GM23248 (cell line): ENCODE measurements at regions not wholly inside any gene's neighbourhood (a gene's known extent, or its start where the extent isn't known, plus 50 kb on each side); places are given as distances from the start of the nearest gene placed in this dataset.

Experiments used
- DNase-seq: peaks from one replicate; pipeline ENCODE4 v3.0.0-alpha.2; 2015
- H2AFZ ChIP-seq: fragments of 200-600 bp; sonication (generic); 2 replicates; pipeline ENCODE4 v1.6.1; 2016; ENCODE audit warnings: antibody characterized with exemption
- H3F3A ChIP-seq: fragments of 200-600 bp; sonication (generic); 2 replicates; pipeline ENCODE4 v1.6.1; 2016; ENCODE audit warnings: mild to moderate bottlenecking, antibody characterized with exemption, mixed run types; ENCODE audit not compliant: insufficient read depth
- H3K27ac ChIP-seq: fragments of 200-600 bp; sonication (generic); 2 replicates; pipeline ENCODE4 v1.5.1; 2016; ENCODE audit warnings: mild to moderate bottlenecking
- H3K27me3 ChIP-seq: fragments of 200-600 bp; sonication (generic); replicated peaks from 2 replicates; pipeline ENCODE4 v1.6.1; 2016; ENCODE audit warnings: mild to moderate bottlenecking; ENCODE audit not compliant: insufficient read depth
- H3K36me3 ChIP-seq: fragments of 200-600 bp; sonication (generic); 2 replicates; pipeline ENCODE4 v1.6.1; 2016; ENCODE audit warnings: low read depth, mild to moderate bottlenecking
- H3K4me1 ChIP-seq: fragments of 200-600 bp; sonication (generic); 2 replicates; pipeline ENCODE4 v1.6.1; 2016; ENCODE audit warnings: mild to moderate bottlenecking; ENCODE audit not compliant: insufficient read depth
- H3K4me2 ChIP-seq: fragments of 200-600 bp; sonication (generic); one replicate; pipeline ENCODE4 v1.6.1; 2016; ENCODE audit warnings: mild to moderate bottlenecking; ENCODE audit not compliant: unreplicated experiment
- H3K4me3 ChIP-seq: fragments of 200-600 bp; sonication (generic); 2 replicates; pipeline ENCODE4 v1.5.1; 2016; ENCODE audit warnings: mild to moderate bottlenecking
- H3K79me2 ChIP-seq: fragments of 200-600 bp; sonication (generic); 2 replicates; pipeline ENCODE4 v1.6.1; 2016; ENCODE audit warnings: mild to moderate bottlenecking; ENCODE audit not compliant: insufficient read depth
- H3K9ac ChIP-seq: fragments of 200-600 bp; sonication (generic); 2 replicates; pipeline ENCODE4 v1.6.1; 2016; ENCODE audit warnings: mild to moderate bottlenecking
- H3K9me2 ChIP-seq: fragments of 200-600 bp; sonication (generic); 2 replicates; pipeline ENCODE4 v1.6.1; 2016; ENCODE audit warnings: mixed run types, mild to moderate bottlenecking, moderate library complexity; ENCODE audit not compliant: insufficient read depth
- H3K9me3 ChIP-seq: fragments of 200-600 bp; sonication (generic); one replicate; pipeline ENCODE4 v1.6.1; 2017; ENCODE audit warnings: low read depth
- H4K20me1 ChIP-seq: fragments of 200-600 bp; sonication (generic); 2 replicates; pipeline ENCODE4 v1.6.0; 2016; ENCODE audit not compliant: insufficient read depth
- EZH2 ChIP-seq: fragments of 200-600 bp; sonication (generic); IDR thresholded peaks from 2 replicates; pipeline ENCODE4 v1.6.1; 2018; ENCODE audit warnings: antibody characterized with exemption, mild to moderate bottlenecking; ENCODE audit not compliant: insufficient read depth, poor library complexity, severe bottlenecking
- EZH2phosphoT487 ChIP-seq: fragments of 200-600 bp; sonication (generic); IDR thresholded peaks from 2 replicates; pipeline ENCODE4 v1.6.1; 2018; ENCODE audit warnings: antibody characterized with exemption, moderate library complexity, mild to moderate bottlenecking, low read depth; ENCODE audit not compliant: insufficient read depth
- WGBS, 2 experiments: methylation state at CpG; one replicate each; pipeline ENCODE4 v1.1.6; 2015 to 2017; ENCODE audit warnings: low lambda C conversion rate in 2 of 2, low coverage in 1 of 2; ENCODE audit errors: missing lambda C conversion rate in 2 of 2; 5-methylcytosine and 5-hydroxymethylcytosine counted together
- in situ Hi-C: fragments of 300-500 bp; cut with MboI; formaldehyde crosslinking; loops from 2 replicates; pipeline ENCODE4 v1.15.0; 2020

DNA sequence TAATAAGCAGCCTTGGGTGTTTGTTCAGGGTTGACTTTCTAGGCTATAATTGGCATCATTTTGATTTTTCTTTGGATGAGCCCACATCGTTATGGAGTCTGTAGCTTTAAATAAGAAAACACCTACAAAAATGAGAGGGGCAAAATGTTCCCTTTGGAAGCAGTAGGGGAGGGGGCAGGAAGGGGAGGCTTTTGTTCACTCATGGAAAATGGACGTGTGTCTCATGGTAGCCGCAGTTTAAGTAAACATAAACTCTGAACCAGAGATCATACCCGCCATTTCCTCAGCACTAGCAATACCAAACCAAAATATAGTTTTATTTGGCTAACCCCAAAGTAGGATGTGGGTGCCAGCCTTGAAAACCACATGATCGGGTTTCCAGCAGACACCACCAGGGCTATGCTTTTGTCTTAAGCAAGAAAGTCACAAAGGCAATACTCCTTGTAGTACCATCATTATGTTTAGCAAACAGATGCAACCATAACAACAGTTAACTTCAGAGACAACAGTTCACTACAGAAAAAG, 572.5 kb upstream of the JAG1 start:
- Histone ChIP-seq H4K20me1 (no peaks in the 10 kb centered on the region), H3K27me3 (peaks cover 28% of the 10 kb centered on the region), H3K4me1 (no peaks in the 10 kb centered on the region), H3K27ac (no peak overlapping the region), H3K79me2 (no peaks in the 10 kb centered on the region), H3K9me3 (no peaks in the 10 kb centered on the region), H3K36me3 (no peaks in the 10 kb centered on the region), H3K4me2 (no peak overlapping the region), H3K4me3 (no peak overlapping the region), H2AFZ (no peak overlapping the region), H3K9ac (no peak overlapping the region), H3F3A (no peaks in the 10 kb centered on the region), H3K9me2 (no peaks in the 10 kb centered on the region)
- no peak for TF ChIP-seq EZH2
- TF ChIP-seq EZH2phosphoT487, result no peak
- in situ Hi-C loops, result no loop called here
- no peak for DNase-seq
- 52 to 67% methylated on average over 5 of the region's 5 CpGs for WGBS, 2 experiments

DNA sequence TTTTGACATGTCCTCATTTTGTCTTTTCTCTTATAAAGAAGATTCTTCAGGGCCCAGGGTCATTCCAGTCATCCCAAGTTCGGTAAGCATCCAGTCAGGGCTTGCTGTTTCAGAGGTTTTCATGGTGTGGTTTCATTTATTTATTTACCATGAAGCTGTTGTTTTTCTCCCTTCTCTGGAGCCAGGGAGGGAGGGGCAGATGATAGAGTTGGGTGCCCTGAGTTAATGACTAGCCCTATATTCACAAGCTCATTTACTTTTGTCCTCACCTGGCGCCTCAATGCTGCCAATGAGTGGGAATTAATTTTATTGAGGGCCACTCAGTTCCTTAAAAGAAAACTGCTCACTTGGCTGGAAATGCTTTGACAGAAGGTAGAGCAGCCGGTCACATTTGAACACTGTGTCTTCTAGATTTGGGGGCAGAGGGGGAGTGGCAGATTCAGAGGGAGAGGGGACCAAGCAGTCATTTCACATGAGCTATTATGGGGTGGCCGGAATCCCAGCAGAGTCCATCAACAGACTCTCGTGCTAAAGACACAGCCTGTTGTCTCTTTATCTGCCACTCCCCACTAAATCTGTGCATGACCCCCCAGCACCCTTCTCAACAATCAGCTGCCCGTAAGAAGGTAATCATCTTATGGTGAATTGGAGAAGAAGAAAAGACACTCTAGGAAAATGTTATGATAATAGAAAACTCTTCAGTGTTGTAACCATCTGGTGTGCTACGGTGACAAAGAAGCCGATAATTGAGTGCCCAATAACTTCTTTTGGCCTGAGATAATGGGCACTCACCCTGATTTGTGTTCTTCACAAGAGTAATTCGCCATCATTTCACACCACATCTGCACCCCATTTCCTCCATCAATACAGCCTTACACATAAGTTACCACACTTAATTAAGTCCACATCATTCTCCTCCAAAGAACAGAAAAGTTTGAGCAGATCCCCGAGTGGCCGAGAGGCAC, 573.5 kb upstream of the JAG1 start:
- no peaks in the 10 kb centered on the region for H3F3A ChIP-seq
- no peaks in the 10 kb centered on the region for H3K4me1 ChIP-seq
- H3K79me2 ChIP-seq, result no peaks in the 10 kb centered on the region
- H2AFZ ChIP-seq, result no peak overlapping the region
- TF ChIP-seq EZH2phosphoT487, result no peak
- no peak overlapping the region for H3K4me3 ChIP-seq
- no peak overlapping the region for H3K27ac ChIP-seq
- WGBS, 2 experiments, result 58 to 60% methylated on average over 11 of the region's 11 CpGs
- H4K20me1 ChIP-seq, result no peaks in the 10 kb centered on the region
- no peak overlapping the region for H3K4me2 ChIP-seq
- no peak overlapping the region for H3K9ac ChIP-seq
- H3K27me3 ChIP-seq, result peaks cover 28% of the 10 kb centered on the region
- H3K9me3 ChIP-seq, result no peaks in the 10 kb centered on the region
- no peaks in the 10 kb centered on the region for H3K36me3 ChIP-seq
- no peaks in the 10 kb centered on the region for H3K9me2 ChIP-seq
- DNase-seq, result no peak
- in situ Hi-C loops, result no loop called here

DNA sequence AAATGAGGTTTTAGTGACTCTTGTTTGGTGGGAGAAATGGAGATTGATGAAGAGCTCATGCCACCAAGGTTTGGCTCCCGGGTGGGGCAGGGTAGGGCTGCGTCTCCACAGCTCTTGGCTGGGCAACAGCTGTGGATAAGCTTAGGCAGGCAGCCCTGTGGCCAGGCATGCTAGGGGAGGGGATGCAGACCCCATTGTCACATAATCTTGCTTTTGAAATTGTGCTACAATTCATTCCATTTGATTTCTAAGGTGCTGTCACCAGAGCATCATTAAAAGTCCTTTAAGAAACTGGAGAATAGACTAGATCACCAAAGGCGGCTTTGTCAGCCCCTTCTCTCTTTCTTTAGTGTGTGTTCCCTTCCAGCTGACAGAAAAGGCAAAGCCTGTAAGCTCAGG, 574.2 kb upstream of the JAG1 start:
- Histone ChIP-seq H3K4me2 (no peak overlapping the region), H3K4me1 (no peaks in the 10 kb centered on the region), H3K79me2 (no peaks in the 10 kb centered on the region), H3K4me3 (no peak overlapping the region), H3K27ac (no peak overlapping the region), H2AFZ (no peak overlapping the region), H4K20me1 (no peaks in the 10 kb centered on the region), H3K9ac (no peak overlapping the region), H3F3A (no peaks in the 10 kb centered on the region), H3K27me3 (peaks cover 28% of the 10 kb centered on the region), H3K9me2 (no peaks in the 10 kb centered on the region), H3K36me3 (no peaks in the 10 kb centered on the region), H3K9me3 (no peaks in the 10 kb centered on the region)
- TF ChIP-seq EZH2phosphoT487 (no peak), EZH2 (no peak)
- 54 to 57% methylated on average over 3 of the region's 3 CpGs for WGBS, 2 experiments
- in situ Hi-C loops, result no loop called here
- DNase-seq, result no peak

DNA sequence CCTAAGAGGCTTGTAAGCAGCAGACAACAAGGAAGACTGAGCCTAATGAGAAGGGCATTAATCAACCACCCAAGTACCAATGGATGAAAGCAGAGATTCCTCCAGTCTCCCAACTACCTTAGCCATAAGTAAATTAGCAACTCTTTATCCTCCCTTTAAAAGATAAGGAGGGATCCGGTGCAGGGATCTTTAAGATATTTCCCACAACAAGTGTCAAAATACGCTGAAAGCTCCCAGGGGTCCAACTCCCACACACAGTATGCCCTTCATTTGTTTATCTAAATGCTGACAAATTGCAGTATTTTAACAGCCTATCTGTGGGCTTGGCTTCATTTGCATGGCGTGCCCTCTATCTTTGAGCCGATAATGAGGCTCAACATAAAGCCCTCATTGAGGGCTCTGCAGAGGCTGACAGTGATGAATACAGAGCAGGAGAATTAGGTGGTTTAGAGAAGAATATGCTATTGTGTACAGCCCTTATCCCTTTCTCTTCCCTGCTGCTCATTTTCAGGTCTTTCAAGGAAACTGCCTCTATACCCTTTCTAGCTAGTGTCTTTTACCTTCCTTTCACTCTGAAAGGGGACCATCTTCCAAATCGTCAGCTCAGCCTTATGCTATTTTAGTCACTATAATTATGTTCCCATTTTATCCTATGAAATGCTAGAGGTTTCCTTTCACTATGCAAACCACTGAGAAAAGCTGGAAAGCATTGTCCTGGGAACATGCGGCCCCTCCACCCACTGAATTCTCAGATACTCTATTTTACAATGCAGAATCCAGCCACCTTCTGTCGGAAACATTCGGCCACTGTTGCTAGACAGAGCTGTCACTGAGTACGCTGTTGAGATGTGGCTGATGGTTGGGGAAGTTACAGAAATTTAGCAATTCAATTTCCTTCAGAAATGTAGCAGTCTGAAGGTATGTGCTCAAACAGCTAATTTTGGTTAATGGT, 575.2 kb upstream of the JAG1 start:
- TF ChIP-seq EZH2phosphoT487, result no peak
- TF ChIP-seq EZH2, result no peak

More for the DNA sequence above, 575.2 kb upstream of the JAG1 start:
- no peaks in the 10 kb centered on the region for H4K20me1 ChIP-seq
- H3K4me2 ChIP-seq, result no peak overlapping the region
- no peak overlapping the region for H3K27ac ChIP-seq
- H3K9ac ChIP-seq, result no peak overlapping the region
- no peaks in the 10 kb centered on the region for H3K4me1 ChIP-seq
- H3F3A ChIP-seq, result no peaks in the 10 kb centered on the region
- H3K27me3 ChIP-seq, result peaks cover 28% of the 10 kb centered on the region
- DNase-seq, result no peak
- in situ Hi-C loops, result no loop called here
- no peak overlapping the region for H2AFZ ChIP-seq
- H3K79me2 ChIP-seq, result no peaks in the 10 kb centered on the region
- H3K4me3 ChIP-seq, result no peak overlapping the region
- no peaks in the 10 kb centered on the region for H3K36me3 ChIP-seq
- no peaks in the 10 kb centered on the region for H3K9me3 ChIP-seq
- WGBS, 2 experiments, result 52 to 57% methylated on average over 9 of the region's 9 CpGs
- no peaks in the 10 kb centered on the region for H3K9me2 ChIP-seq
